ENCODE measurements at regions not wholly inside any gene's neighbourhood (a gene's known extent, or its start where the extent isn't known, plus 50 kb on each side); places are given as distances from the start of the nearest gene placed in this dataset.
"Not testable (repeated sequence)": the region's sequence is repeated elsewhere in the genome, so short reads cannot be mapped to it uniquely, and the experiment has no call there.

DNA sequence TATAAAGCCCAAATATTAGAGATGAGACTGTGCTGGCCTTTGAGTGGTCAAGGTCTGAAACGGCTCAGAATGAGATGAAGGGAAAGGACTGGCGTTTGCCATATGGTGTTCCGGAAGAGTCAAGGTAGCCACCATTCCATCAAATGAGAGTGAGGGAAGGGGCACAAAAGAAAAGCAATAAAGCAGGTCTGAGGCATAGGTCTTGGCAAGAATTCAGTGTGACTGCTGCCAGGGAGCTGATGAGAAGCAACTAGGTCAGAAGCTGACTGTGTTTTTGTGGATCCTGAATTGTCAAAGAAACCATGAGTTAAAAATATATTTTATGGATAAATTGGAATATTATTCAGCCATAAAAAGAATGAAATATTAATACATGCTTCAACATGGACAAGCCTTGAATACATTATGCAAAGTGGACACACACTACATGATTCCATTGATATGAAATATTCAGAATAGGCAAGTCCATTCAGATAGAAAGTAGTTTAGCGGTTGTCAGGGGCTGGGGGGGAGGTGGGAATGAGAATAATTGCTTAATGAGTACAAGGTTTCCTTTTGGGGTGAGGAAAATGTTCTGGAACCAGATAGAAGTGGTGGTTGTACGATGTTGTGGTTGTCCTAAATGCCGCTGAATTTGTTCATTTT, 374.6 kb downstream of the ANAPC1 start:
- H3K18ac ChIP-seq (ENCODE audit: low read depth, low read length); H3K23ac ChIP-seq (ENCODE audit: low read depth, low read length); H2AK9ac ChIP-seq (replicated peaks; ENCODE audit: low read depth, low read length, poor library complexity); H2BK120ac ChIP-seq (ENCODE audit: low read depth, low read length); in situ Hi-C loops (cut with MboI; ENCODE audit: low sequenced_read_pairs); H4K5ac ChIP-seq (ENCODE audit: low read depth, low read length); H2BK20ac ChIP-seq (ENCODE audit: low read depth, low read length); H2AK5ac ChIP-seq (ENCODE audit: low read depth, low read length); H4K20me1 ChIP-seq (ENCODE audit: insufficient read depth, low read length); CTCF ChIA-PET; H3K9me1 ChIP-seq (ENCODE audit: insufficient read depth, low read length); H3K4me2 ChIP-seq (ENCODE audit: low read depth, low read length); H3K4me1 ChIP-seq (ENCODE audit: control insufficient read depth, insufficient read depth, low read length); BruUV-seq (replicated peaks); POLR2A ChIA-PET (ENCODE audit: unreplicated experiment); H3K27ac ChIP-seq (ENCODE audit: insufficient read depth, low read length); H3K4ac ChIP-seq (ENCODE audit: low read depth, low read length); H2BK5ac ChIP-seq (ENCODE audit: low read depth, low read length, poor library complexity, severe bottlenecking); intact Hi-C loops (cut with micrococcal nuclease); H3K79me1 ChIP-seq (ENCODE audit: low read depth in 1 of 2, low read length in 2 of 2); ATAC-seq (ENCODE audit: low read depth); H3K9ac ChIP-seq (ENCODE audit: low read depth, low read length); H4K91ac ChIP-seq (ENCODE audit: insufficient read depth, low read depth, low read length); dilution Hi-C loops (cut with HindIII; ENCODE audit: low sequenced_read_pairs, unreplicated experiment); H3K27me3 ChIP-seq (ENCODE audit: control insufficient read depth, insufficient read depth, low read length); H3K56ac ChIP-seq (ENCODE audit: extremely low read depth, insufficient read depth, low read length); H3K9me3 ChIP-seq (ENCODE audit: control insufficient read depth, insufficient read depth, low read length); DNase-seq; H4K8ac ChIP-seq (ENCODE audit: low read depth in 2 of 2, low read length in 2 of 2); H3K4me3 ChIP-seq (ENCODE audit: insufficient read depth, low read depth, low read length); H2AFZ ChIP-seq (replicated peaks; ENCODE audit: low read length, poor library complexity); H3K36me3 ChIP-seq (ENCODE audit: control insufficient read depth, insufficient read depth, low read length); H2BK15ac ChIP-seq (ENCODE audit: low read depth, low read length); H3K14ac ChIP-seq (replicated peaks; ENCODE audit: low read depth, low read length): not testable (repeated sequence)
- no CpG with 5 or more reads among the region's 6 CpGs for WGBS, 2 experiments (ENCODE audit: extremely low coverage in 2 of 2, insufficient read length in 1 of 2)

DNA sequence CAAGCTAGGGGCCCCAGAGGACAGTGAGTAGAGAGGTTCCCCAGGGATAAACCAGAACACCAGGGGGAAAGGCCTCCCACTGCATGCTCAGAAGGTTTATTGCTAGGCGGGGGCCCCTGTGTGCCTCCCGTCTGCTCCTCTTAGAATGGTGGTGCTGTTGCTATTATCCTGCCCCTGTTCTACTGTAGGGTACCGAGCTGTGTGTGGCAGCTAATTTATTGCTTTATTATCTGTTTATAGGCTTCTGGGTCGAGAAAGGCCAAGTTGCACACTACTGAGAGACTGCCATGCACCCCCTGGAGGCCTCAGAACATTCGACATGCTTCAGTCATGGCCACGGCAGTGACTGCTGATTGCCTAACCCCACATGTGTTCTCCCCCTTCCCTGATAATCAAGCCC, 373.6 kb downstream of the ANAPC1 start:
- intact Hi-C loops (cut with micrococcal nuclease): not testable (repeated sequence)

More for the DNA sequence above, 373.6 kb downstream of the ANAPC1 start:
- CTCF ChIA-PET; H2BK5ac ChIP-seq (ENCODE audit: low read depth, low read length, poor library complexity, severe bottlenecking); H4K5ac ChIP-seq (ENCODE audit: low read depth, low read length); H3K4ac ChIP-seq (ENCODE audit: low read depth, low read length); H3K79me1 ChIP-seq (ENCODE audit: low read depth in 1 of 2, low read length in 2 of 2); ATAC-seq (ENCODE audit: low read depth); H3K36me3 ChIP-seq (ENCODE audit: control insufficient read depth, insufficient read depth, low read length); DNase-seq; H2AFZ ChIP-seq (replicated peaks; ENCODE audit: low read length, poor library complexity); H3K4me3 ChIP-seq (ENCODE audit: insufficient read depth, low read depth, low read length); H4K91ac ChIP-seq (ENCODE audit: insufficient read depth, low read depth, low read length); H2AK5ac ChIP-seq (ENCODE audit: low read depth, low read length); H2BK20ac ChIP-seq (ENCODE audit: low read depth, low read length); H4K8ac ChIP-seq (ENCODE audit: low read depth in 2 of 2, low read length in 2 of 2); H2AK9ac ChIP-seq (replicated peaks; ENCODE audit: low read depth, low read length, poor library complexity); H3K27me3 ChIP-seq (ENCODE audit: control insufficient read depth, insufficient read depth, low read length); H3K9me1 ChIP-seq (ENCODE audit: insufficient read depth, low read length); H3K4me1 ChIP-seq (ENCODE audit: control insufficient read depth, insufficient read depth, low read length); dilution Hi-C loops (cut with HindIII; ENCODE audit: low sequenced_read_pairs, unreplicated experiment); H3K56ac ChIP-seq (ENCODE audit: extremely low read depth, insufficient read depth, low read length); in situ Hi-C loops (cut with MboI; ENCODE audit: low sequenced_read_pairs); H3K23ac ChIP-seq (ENCODE audit: low read depth, low read length); H3K27ac ChIP-seq (ENCODE audit: insufficient read depth, low read length); H3K9me3 ChIP-seq (ENCODE audit: control insufficient read depth, insufficient read depth, low read length); H3K14ac ChIP-seq (replicated peaks; ENCODE audit: low read depth, low read length); H3K18ac ChIP-seq (ENCODE audit: low read depth, low read length); H2BK120ac ChIP-seq (ENCODE audit: low read depth, low read length); H4K20me1 ChIP-seq (ENCODE audit: insufficient read depth, low read length); H2BK15ac ChIP-seq (ENCODE audit: low read depth, low read length); POLR2A ChIA-PET (ENCODE audit: unreplicated experiment); H3K9ac ChIP-seq (ENCODE audit: low read depth, low read length); H3K4me2 ChIP-seq (ENCODE audit: low read depth, low read length); BruUV-seq (replicated peaks): not testable (repeated sequence)
- no CpG with 5 or more reads among the region's 6 CpGs for WGBS, 2 experiments (ENCODE audit: extremely low coverage in 2 of 2, insufficient read length in 1 of 2)
